GM19035 (cell line): ENCODE measurements at regions not wholly inside any gene's neighbourhood (a gene's known extent, or its start where the extent isn't known, plus 50 kb on each side); places are given as distances from the start of the nearest gene placed in this dataset.
"Not testable (repeated sequence)": the region's sequence is repeated elsewhere in the genome, so short reads cannot be mapped to it uniquely, and the experiment has no call there.

ENCODE experiments used
- ATAC-seq: cut with Tn5 transposase; IDR thresholded peaks from one replicate; pipeline ENCODE4 v1.9.1; 2021; ENCODE audit not compliant: unreplicated experiment

- no peak for ATAC-seq
These were observed 854.5 kb upstream of the EYS start for GRCh38 chr6:66561479-66561878.

- no peak for ATAC-seq
These were observed 851.2 kb upstream of the EYS start for GRCh38 chr6:66558189-66558588.

GRCh38 chr6:66556936-66557335 is 849.9 kb upstream of the EYS start:
- no peak for ATAC-seq

GRCh38 chr6:66555082-66555481 is 848.1 kb upstream of the EYS start:
- no peak for ATAC-seq

GRCh38 chr6:66553441-66553840 is 846.4 kb upstream of the EYS start:
- ATAC-seq, result no peak

- no peak for ATAC-seq
These were observed 831.6 kb upstream of the EYS start for GRCh38 chr6:66538551-66539135.

- no peak for ATAC-seq
These were observed 826.9 kb upstream of the EYS start for GRCh38 chr6:66533921-66534404.

GRCh38 chr6:66526061-66526460 is 819.0 kb upstream of the EYS start:
- no peak for ATAC-seq

GRCh38 chr6:66522864-66523263 is 815.8 kb upstream of the EYS start:
- no peak for ATAC-seq

- no peak for ATAC-seq
These were observed 809.4 kb upstream of the EYS start for GRCh38 chr6:66516377-66516776.

- ATAC-seq, result no peak
These were observed 801.4 kb upstream of the EYS start for GRCh38 chr6:66508433-66508832.

GRCh38 chr6:66499851-66500250 is 792.8 kb upstream of the EYS start:
- ATAC-seq, result no peak

- no peak for ATAC-seq
These were observed 789.6 kb upstream of the EYS start for GRCh38 chr6:66496659-66497058.

GRCh38 chr6:66494643-66495042 is 787.6 kb upstream of the EYS start:
- ATAC-seq, result not testable (repeated sequence)

- no peak for ATAC-seq
These were observed 782.4 kb upstream of the EYS start for GRCh38 chr6:66489269-66489987.

- ATAC-seq, result no peak
These were observed 774.2 kb upstream of the EYS start for GRCh38 chr6:66481216-66481615.

GRCh38 chr6:66478705-66479104 is 771.7 kb upstream of the EYS start:
- no peak for ATAC-seq

- no peak for ATAC-seq
These were observed 728.3 kb upstream of the EYS start for GRCh38 chr6:66435321-66435720.

- no peak for ATAC-seq
These were observed 722.2 kb upstream of the EYS start for GRCh38 chr6:66429210-66429609.

- no peak for ATAC-seq
These were observed 716.0 kb upstream of the EYS start for GRCh38 chr6:66423047-66423446.

- ATAC-seq, result no peak
These were observed 714.5 kb upstream of the EYS start for GRCh38 chr6:66421570-66421969.

GRCh38 chr6:66418906-66419305 is 711.9 kb upstream of the EYS start:
- ATAC-seq, result no peak

GRCh38 chr6:66403966-66404365 is 696.9 kb upstream of the EYS start:
- ATAC-seq, result no peak
